Activated CD4-positive, alpha-beta T cell treated with anti-CD3 and anti-CD28 coated beads for 36 hours (primary cell): ENCODE measurements at regions not wholly inside any gene's neighbourhood (a gene's known extent, or its start where the extent isn't known, plus 50 kb on each side); places are given as distances from the start of the nearest gene placed in this dataset.
"Not testable (repeated sequence)": the region's sequence is repeated elsewhere in the genome, so short reads cannot be mapped to it uniquely, and the experiment has no call there.

Experiments
- ATAC-seq: fragments of 200-7000 bp; cut with Tn5 transposase; one replicate; pipeline ENCODE4 v1.10.0; 2021; ENCODE audit warnings: mild to moderate bottlenecking, moderate library complexity
- CTCF ChIA-PET: fragments of 350-600 bp; sonication (Branson Sonifier 250); formaldehyde crosslinking; loops from one replicate; lab custom pipeline; 2021; ENCODE audit warnings: antibody characterized with exemption; lab: Charles Lee
- POLR2A ChIA-PET: fragments of 350-600 bp; sonication (Branson Sonifier 250); formaldehyde crosslinking; loops from one replicate; lab custom pipeline; 2021; ENCODE audit warnings: antibody characterized with exemption, inconsistent platforms; lab: Charles Lee
- DNase-seq: peaks from one replicate; pipeline ENCODE4 v3.0.0-alpha.2; 2020
- H3K27ac Mint-ChIP-seq: one replicate; pipeline ENCODE4 v1.8.0; 2021; ENCODE audit warnings: mixed read lengths
- H3K27me3 Mint-ChIP-seq: one replicate; pipeline ENCODE4 v1.8.0; 2021; ENCODE audit warnings: mixed read lengths
- H3K36me3 Mint-ChIP-seq: one replicate; pipeline ENCODE4 v1.8.0; 2021; ENCODE audit warnings: low read depth, mixed read lengths
- H3K4me1 Mint-ChIP-seq: one replicate; pipeline ENCODE4 v1.8.0; 2021; ENCODE audit warnings: mixed read lengths
- H3K4me3 Mint-ChIP-seq: one replicate; pipeline ENCODE4 v1.8.0; 2021; ENCODE audit warnings: mild to moderate bottlenecking, moderate library complexity, mixed read lengths
- H3K9me3 Mint-ChIP-seq: one replicate; pipeline ENCODE4 v1.8.0; 2021; ENCODE audit warnings: low read depth, mixed read lengths
- intact Hi-C, 2 experiments: fragments of 100-400 bp; cut with DNase I in 1 of 2; cut with micrococcal nuclease in 1 of 2; formaldehyde crosslinking; loops; one replicate each; pipeline versions ENCODE4 v1.14.2 to v1.15.1; 2022 to 2024; cut with DNase I, micrococcal nuclease

GRCh38 chr1:43108080-43108479 is 64.0 kb downstream of the EBNA1BP2 start:
- DNase-seq, result no peak
- no peaks in the 10 kb centered on the region for H3K36me3 Mint-ChIP-seq
- ChIA-PET CTCF (no interaction called here), POLR2A (no interaction called here)
- intact Hi-C loops, result no loop called here
- no peaks in the 10 kb centered on the region for H3K4me1 Mint-ChIP-seq
- H3K9me3 Mint-ChIP-seq, result peaks cover 20% of the 10 kb centered on the region
- H3K4me3 Mint-ChIP-seq, result no peak overlapping the region
- H3K27ac Mint-ChIP-seq, result no peak overlapping the region
- ATAC-seq, result no peak
- peaks cover 4% of the 10 kb centered on the region for H3K27me3 Mint-ChIP-seq

- H3K27ac Mint-ChIP-seq, result no peak overlapping the region
- ATAC-seq, result no peak
- CTCF ChIA-PET, result no interaction called here
These were observed 64.4 kb downstream of the EBNA1BP2 start for GRCh38 chr1:43107664-43108063.

GRCh38 chr1:43104027-43104763 is 67.9 kb downstream of the EBNA1BP2 start:
- H3K4me1 Mint-ChIP-seq, result no peaks in the 10 kb centered on the region
- H3K4me3 Mint-ChIP-seq, result no peak overlapping the region
- CTCF ChIA-PET, result interaction anchor here (0.8 kb wide), 1 partner anchor 180 kb away, joined by 3 read pairs; no protein-coding TSS in a partner anchor
- intact Hi-C loops, result no loop called here
- DNase-seq, result no peak
- peaks cover 3% of the 10 kb centered on the region for H3K27me3 Mint-ChIP-seq
- ATAC-seq, result no peak
- H3K36me3 Mint-ChIP-seq, result no peaks in the 10 kb centered on the region
- peaks cover 8% of the 10 kb centered on the region for H3K9me3 Mint-ChIP-seq
- H3K27ac Mint-ChIP-seq, result no peak overlapping the region
- POLR2A ChIA-PET, result interaction anchor here (0.6 kb wide), 1 partner anchor 403 kb away, joined by 13 read pairs; no protein-coding TSS in a partner anchor

More at GRCh38 chr1:43107664-43108063, 64.4 kb downstream of the EBNA1BP2 start:
- POLR2A ChIA-PET, result no interaction called here
- H3K4me1 Mint-ChIP-seq, result no peaks in the 10 kb centered on the region
- H3K36me3 Mint-ChIP-seq, result no peaks in the 10 kb centered on the region
- H3K4me3 Mint-ChIP-seq, result no peak overlapping the region
- no peak for DNase-seq
- H3K9me3 Mint-ChIP-seq, result peaks cover 20% of the 10 kb centered on the region
- peaks cover 3% of the 10 kb centered on the region for H3K27me3 Mint-ChIP-seq
- intact Hi-C loops, result no loop called here

- no peak for DNase-seq
- CTCF ChIA-PET, result interaction anchor here (1.6 kb wide), 1 partner anchor 8 kb away, joined by 5 read pairs; no protein-coding TSS in a partner anchor
- peaks cover 5% of the 10 kb centered on the region for H3K9me3 Mint-ChIP-seq
- H3K27ac Mint-ChIP-seq, result no peak overlapping the region
- no peak for ATAC-seq
- no peak overlapping the region for H3K4me3 Mint-ChIP-seq
- intact Hi-C loops, result no loop called here
- no peaks in the 10 kb centered on the region for H3K27me3 Mint-ChIP-seq
- H3K4me1 Mint-ChIP-seq, result no peaks in the 10 kb centered on the region
- POLR2A ChIA-PET, result no interaction called here
- H3K36me3 Mint-ChIP-seq, result no peaks in the 10 kb centered on the region
These were observed 71.0 kb downstream of the EBNA1BP2 start for GRCh38 chr1:43101061-43101460.

GRCh38 chr1:43098200-43098599 is 73.9 kb downstream of the EBNA1BP2 start:
- H3K4me1 Mint-ChIP-seq, result no peaks in the 10 kb centered on the region
- ChIA-PET CTCF (no interaction called here), POLR2A (no interaction called here)
- ATAC-seq, result no peak
- no peaks in the 10 kb centered on the region for H3K36me3 Mint-ChIP-seq
- no peak for DNase-seq
- no peak overlapping the region for H3K27ac Mint-ChIP-seq
- no peaks in the 10 kb centered on the region for H3K9me3 Mint-ChIP-seq
- intact Hi-C loops, result loop anchor here in 1 of 2 experiments (5.0 kb wide), 1 partner anchor 49 kb away; a partner anchor contains a TSS
- no peak overlapping the region for H3K4me3 Mint-ChIP-seq
- peaks cover 2% of the 10 kb centered on the region for H3K27me3 Mint-ChIP-seq

GRCh38 chr1:43096528-43096927 is 75.6 kb downstream of the EBNA1BP2 start:
- ATAC-seq, H3K4me1 Mint-ChIP-seq, H3K27me3 Mint-ChIP-seq, H3K4me3 Mint-ChIP-seq, H3K9me3 Mint-ChIP-seq, DNase-seq, H3K36me3 Mint-ChIP-seq, POLR2A ChIA-PET, H3K27ac Mint-ChIP-seq: not testable (repeated sequence)
- intact Hi-C loops, result loop anchor here in 1 of 2 experiments (5.0 kb wide), 1 partner anchor 51 kb away; a partner anchor contains a TSS
- CTCF ChIA-PET, result interaction anchor here (1.6 kb wide), 1 partner anchor 25 kb away, joined by 3 read pairs; no protein-coding TSS in a partner anchor

GRCh38 chr1:43090812-43091211 is 81.3 kb downstream of the EBNA1BP2 start:
- H3K4me3 Mint-ChIP-seq, H3K27ac Mint-ChIP-seq, H3K4me1 Mint-ChIP-seq, DNase-seq, POLR2A ChIA-PET, intact Hi-C loops, ATAC-seq, H3K36me3 Mint-ChIP-seq, H3K9me3 Mint-ChIP-seq, H3K27me3 Mint-ChIP-seq: not testable (repeated sequence)
- CTCF ChIA-PET, result interaction anchor here (1.5 kb wide), 1 partner anchor 17 kb away, joined by 5 read pairs; no protein-coding TSS in a partner anchor

- H3K9me3 Mint-ChIP-seq, H3K36me3 Mint-ChIP-seq, POLR2A ChIA-PET, DNase-seq, H3K27ac Mint-ChIP-seq, H3K4me3 Mint-ChIP-seq, ATAC-seq, H3K4me1 Mint-ChIP-seq, intact Hi-C loops: not testable (repeated sequence)
- CTCF ChIA-PET, result interaction anchor here (1.1 kb wide), 1 partner anchor 177 kb away, joined by 3 read pairs; no protein-coding TSS in a partner anchor
- H3K27me3 Mint-ChIP-seq, result peaks cover 12% of the 10 kb centered on the region
These were observed 81.9 kb downstream of the EBNA1BP2 start for GRCh38 chr1:43090157-43090556.

GRCh38 chr1:43083375-43083891 is 88.7 kb downstream of the EBNA1BP2 start:
- POLR2A ChIA-PET, result no interaction called here
- DNase-seq, result no peak
- no peak overlapping the region for H3K27ac Mint-ChIP-seq
- ATAC-seq, result no peak
- no peaks in the 10 kb centered on the region for H3K4me1 Mint-ChIP-seq
- intact Hi-C loops, result no loop called here
- no peak overlapping the region for H3K4me3 Mint-ChIP-seq
- no peaks in the 10 kb centered on the region for H3K9me3 Mint-ChIP-seq
- peaks cover 10% of the 10 kb centered on the region for H3K27me3 Mint-ChIP-seq
- H3K36me3 Mint-ChIP-seq, result no peaks in the 10 kb centered on the region
- CTCF ChIA-PET, result interaction anchor here (0.6 to 2.3 kb wide), 4 partner anchors 8 to 1492 kb away, joined by 4 to 9 read pairs (median 6); no protein-coding TSS in a partner anchor

GRCh38 chr1:43082740-43083139 is 89.3 kb downstream of the EBNA1BP2 start:
- intact Hi-C loops, result no loop called here
- Mint-ChIP-seq H3K36me3 (no peaks in the 10 kb centered on the region), H3K4me3 (no peak overlapping the region), H3K9me3 (no peaks in the 10 kb centered on the region), H3K27ac (no peak overlapping the region), H3K4me1 (no peaks in the 10 kb centered on the region), H3K27me3 (peaks cover 10% of the 10 kb centered on the region)
- POLR2A ChIA-PET, result no interaction called here
- DNase-seq, result no peak
- CTCF ChIA-PET, result interaction anchor here (2.3 kb wide), 1 partner anchor 9 kb away, joined by 9 read pairs; no protein-coding TSS in a partner anchor
- no peak for ATAC-seq

GRCh38 chr1:43077273-43077672 is 94.8 kb downstream of the EBNA1BP2 start:
- DNase-seq (no peak), ATAC-seq (no peak)
- Mint-ChIP-seq H3K27ac (no peak overlapping the region), H3K4me1 (peaks cover 2% of the 10 kb centered on the region), H3K9me3 (no peaks in the 10 kb centered on the region), H3K36me3 (no peaks in the 10 kb centered on the region), H3K4me3 (no peak overlapping the region), H3K27me3 (no peaks in the 10 kb centered on the region)
- ChIA-PET POLR2A (no interaction called here), CTCF (interaction anchor here (1.1 to 11.4 kb wide), 4 partner anchors 101 to 162 kb away, joined by 3 to 427 read pairs (median 7); no protein-coding TSS in a partner anchor)
- intact Hi-C loops, result no loop called here
